SW480 (cell line): ENCODE measurements at regions not wholly inside any gene's neighbourhood (a gene's known extent, or its start where the extent isn't known, plus 50 kb on each side); places are given as distances from the start of the nearest gene placed in this dataset.

Source experiments
- DNase-seq: peaks from one replicate; pipeline ENCODE4 v3.0.0-alpha.2; 2016; ENCODE audit warnings: low spot score

- no peak for DNase-seq
Observed at GRCh38 chr4:54495091-54495490, 162.7 kb upstream of the KIT start.

- no peak for DNase-seq
Observed at GRCh38 chr4:54495641-54496040, 162.1 kb upstream of the KIT start.

GRCh38 chr4:54496412-54496811 lies 161.3 kb upstream of the KIT start:
- no peak for DNase-seq

GRCh38 chr4:54497947-54498346 lies 159.8 kb upstream of the KIT start:
- DNase-seq: no peak

GRCh38 chr4:54498661-54499111 lies 159.1 kb upstream of the KIT start:
- peak; percentile 72 for DNase-seq

GRCh38 chr4:54499308-54500074 lies 158.3 kb upstream of the KIT start:
- no peak for DNase-seq

GRCh38 chr4:54505362-54505761 lies 152.4 kb upstream of the KIT start:
- DNase-seq: no peak

GRCh38 chr4:54505996-54506395 lies 151.8 kb upstream of the KIT start:
- no peak for DNase-seq

- DNase-seq: no peak
Observed at GRCh38 chr4:54509057-54509456, 148.7 kb upstream of the KIT start.

GRCh38 chr4:54513204-54513603 lies 144.6 kb upstream of the KIT start:
- no peak for DNase-seq

GRCh38 chr4:54513741-54514140 lies 144.0 kb upstream of the KIT start:
- DNase-seq: no peak

GRCh38 chr4:54516556-54517215 lies 141.1 kb upstream of the KIT start:
- no peak for DNase-seq

GRCh38 chr4:54517781-54518444 lies 139.8 kb upstream of the KIT start:
- DNase-seq: no peak

- DNase-seq: peak; percentile 2
Observed at GRCh38 chr4:54525602-54526001, 132.2 kb upstream of the KIT start.

- no peak for DNase-seq
Observed at GRCh38 chr4:54526560-54526959, 131.2 kb upstream of the KIT start.

- DNase-seq: no peak
Observed at GRCh38 chr4:54527532-54527931, 130.2 kb upstream of the KIT start.

GRCh38 chr4:54539500-54540029 lies 118.2 kb upstream of the KIT start:
- DNase-seq: peak; percentile 34

GRCh38 chr4:54540931-54541330 lies 116.8 kb upstream of the KIT start:
- DNase-seq: no peak

GRCh38 chr4:54541426-54542118 lies 116.2 kb upstream of the KIT start:
- DNase-seq: no peak

GRCh38 chr4:54542119-54542438 lies 115.7 kb upstream of the KIT start:
- DNase-seq: no peak

GRCh38 chr4:54542540-54543041 lies 115.2 kb upstream of the KIT start:
- no peak for DNase-seq

- peak; percentile 66 for DNase-seq
Observed at GRCh38 chr4:54543088-54543795, 114.5 kb upstream of the KIT start.
